ENCODE measurements at regions not wholly inside any gene's neighbourhood (a gene's known extent, or its start where the extent isn't known, plus 50 kb on each side); places are given as distances from the start of the nearest gene placed in this dataset.

DNA sequence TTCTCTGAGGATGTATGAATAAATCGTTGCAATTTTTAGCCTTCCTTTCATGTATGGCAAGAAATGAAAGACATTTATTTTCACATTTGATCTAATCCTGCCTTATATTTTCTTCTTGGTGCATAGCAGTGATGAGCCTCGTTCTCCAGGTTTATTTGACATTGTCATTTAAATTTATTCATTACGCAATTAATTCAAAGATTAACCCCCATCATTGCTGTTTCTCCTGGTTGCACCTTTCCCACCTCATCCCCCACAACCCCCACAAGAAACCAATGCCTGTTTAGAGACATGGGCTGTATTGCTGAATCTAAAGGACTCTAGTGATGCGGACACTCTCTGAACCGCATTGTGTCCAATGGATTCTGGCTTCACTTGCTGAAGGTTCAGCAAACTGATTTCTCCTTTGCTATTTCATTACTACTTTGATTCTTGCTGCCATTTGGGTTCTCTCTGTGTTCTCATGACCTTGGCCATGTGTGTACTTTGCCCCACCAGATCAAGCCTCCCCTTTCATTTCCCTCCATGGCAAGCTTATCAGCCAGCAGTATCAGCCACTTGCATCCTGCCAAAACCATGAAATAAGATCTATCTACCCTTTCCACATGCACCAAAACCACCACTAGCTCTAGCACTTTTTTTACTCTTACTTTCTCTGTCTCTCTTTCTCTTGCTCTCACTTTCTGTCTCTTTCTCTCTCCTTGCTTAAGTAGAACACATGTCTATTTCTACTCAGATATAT is 382.7 kb downstream of the GBE1 start:
- DNase-seq (ENCODE audit: insufficient read length, low spot score): no peak
- no peak for FAIRE-seq
- TF ChIP-seq, protein P1, sequence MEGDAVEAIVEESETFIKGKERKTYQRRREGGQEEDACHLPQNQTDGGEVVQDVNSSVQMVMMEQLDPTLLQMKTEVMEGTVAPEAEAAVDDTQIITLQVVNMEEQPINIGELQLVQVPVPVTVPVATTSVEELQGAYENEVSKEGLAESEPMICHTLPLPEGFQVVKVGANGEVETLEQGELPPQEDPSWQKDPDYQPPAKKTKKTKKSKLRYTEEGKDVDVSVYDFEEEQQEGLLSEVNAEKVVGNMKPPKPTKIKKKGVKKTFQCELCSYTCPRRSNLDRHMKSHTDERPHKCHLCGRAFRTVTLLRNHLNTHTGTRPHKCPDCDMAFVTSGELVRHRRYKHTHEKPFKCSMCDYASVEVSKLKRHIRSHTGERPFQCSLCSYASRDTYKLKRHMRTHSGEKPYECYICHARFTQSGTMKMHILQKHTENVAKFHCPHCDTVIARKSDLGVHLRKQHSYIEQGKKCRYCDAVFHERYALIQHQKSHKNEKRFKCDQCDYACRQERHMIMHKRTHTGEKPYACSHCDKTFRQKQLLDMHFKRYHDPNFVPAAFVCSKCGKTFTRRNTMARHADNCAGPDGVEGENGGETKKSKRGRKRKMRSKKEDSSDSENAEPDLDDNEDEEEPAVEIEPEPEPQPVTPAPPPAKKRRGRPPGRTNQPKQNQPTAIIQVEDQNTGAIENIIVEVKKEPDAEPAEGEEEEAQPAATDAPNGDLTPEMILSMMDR (IDR thresholded peaks at IDR 0.05; ENCODE audit: insufficient read depth, missing control alignments): no peak

- FAIRE-seq (no peak), DNase-seq (ENCODE audit: insufficient read length, low spot score) (no peak)
- TF ChIP-seq, protein P1 (IDR thresholded peaks at IDR 0.05; ENCODE audit: insufficient read depth, missing control alignments): no peak
Measured at GRCh38 chr3:81375921-81376320, 385.5 kb downstream of the GBE1 start.

DNA sequence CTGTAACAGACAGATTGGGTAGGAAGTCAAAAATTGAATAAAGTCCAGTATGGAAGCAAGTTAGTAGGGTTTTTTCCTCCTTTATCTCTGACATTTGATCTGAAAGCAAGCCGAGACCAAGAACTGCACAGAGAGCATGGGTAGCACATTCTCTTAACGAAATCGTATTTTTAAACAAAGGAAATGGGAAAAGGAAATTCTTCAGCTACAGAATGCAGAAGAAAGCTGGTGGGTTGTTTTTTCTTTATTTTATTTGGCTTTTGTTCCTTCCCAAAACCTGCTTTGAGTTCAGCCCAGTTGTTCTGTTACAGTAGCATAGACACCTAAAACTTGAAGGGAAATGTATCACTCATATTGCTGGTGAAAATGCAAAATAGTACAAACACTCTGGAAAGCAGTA is 397.0 kb downstream of the GBE1 start:
- TF ChIP-seq, protein P1 (IDR thresholded peaks at IDR 0.05; ENCODE audit: insufficient read depth, missing control alignments): no peak
- no peak for DNase-seq (ENCODE audit: insufficient read length, low spot score)
- FAIRE-seq: no peak

GRCh38 chr3:81363816-81364215 is 397.6 kb downstream of the GBE1 start:
- FAIRE-seq: no peak
- DNase-seq (ENCODE audit: insufficient read length, low spot score): no peak
- TF ChIP-seq, protein P1 (IDR thresholded peaks at IDR 0.05; ENCODE audit: insufficient read depth, missing control alignments): no peak

DNA sequence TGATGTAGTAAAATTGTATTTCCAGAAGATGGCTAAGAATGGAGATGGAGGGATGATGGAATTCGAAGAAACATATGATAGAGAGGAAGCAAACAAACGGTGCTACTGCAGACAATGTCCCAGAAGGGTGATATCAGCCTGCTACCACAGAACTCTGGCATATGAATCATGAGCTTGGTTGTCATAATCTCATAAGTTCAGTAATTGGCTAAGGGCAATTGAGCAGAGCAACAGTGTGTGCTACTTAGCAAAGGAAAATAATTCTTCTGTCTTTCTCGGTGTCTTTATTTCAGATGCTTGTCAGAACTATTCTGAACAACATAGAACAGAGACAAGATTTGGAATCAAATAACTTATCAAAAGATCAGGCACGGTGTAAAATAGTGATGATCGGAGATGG is 407.3 kb downstream of the GBE1 start:
- TF ChIP-seq, protein P1 (IDR thresholded peaks at IDR 0.05; ENCODE audit: insufficient read depth, missing control alignments): no peak
- FAIRE-seq (peak; percentile 41), DNase-seq (ENCODE audit: insufficient read length, low spot score) (no peak)

DNA sequence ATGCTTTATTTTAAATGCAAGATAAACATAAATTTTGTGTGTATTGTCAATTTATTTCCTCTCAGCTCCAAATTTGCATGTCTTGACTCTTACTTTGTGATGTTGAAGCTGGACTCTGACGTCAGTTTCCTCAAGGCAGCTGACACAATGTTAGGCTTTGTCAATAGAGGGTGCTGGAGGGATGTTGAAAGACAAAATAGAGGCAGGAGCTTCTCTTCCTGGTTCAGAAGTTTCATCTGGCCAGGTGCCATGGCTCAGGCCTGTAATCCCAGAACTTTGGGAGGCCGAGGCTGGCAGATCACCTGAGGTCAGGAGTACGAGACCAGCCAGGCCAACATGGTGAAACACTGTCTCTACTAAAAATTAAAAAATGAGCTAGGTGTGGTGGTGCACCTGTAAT is 408.6 kb downstream of the GBE1 start:
- TF ChIP-seq, protein P1 (IDR thresholded peaks at IDR 0.05; ENCODE audit: insufficient read depth, missing control alignments): peak; percentile 25
- DNase-seq (ENCODE audit: insufficient read length, low spot score) (no peak), FAIRE-seq (no peak)

GRCh38 chr3:81349816-81350340 is 411.6 kb downstream of the GBE1 start:
- FAIRE-seq (no peak), DNase-seq (ENCODE audit: insufficient read length, low spot score) (no peak)
- TF ChIP-seq, protein P1 (IDR thresholded peaks at IDR 0.05; ENCODE audit: insufficient read depth, missing control alignments): no peak
